ENCODE measurements at regions not wholly inside any gene's neighbourhood (a gene's known extent, or its start where the extent isn't known, plus 50 kb on each side); places are given as distances from the start of the nearest gene placed in this dataset.

DNA sequence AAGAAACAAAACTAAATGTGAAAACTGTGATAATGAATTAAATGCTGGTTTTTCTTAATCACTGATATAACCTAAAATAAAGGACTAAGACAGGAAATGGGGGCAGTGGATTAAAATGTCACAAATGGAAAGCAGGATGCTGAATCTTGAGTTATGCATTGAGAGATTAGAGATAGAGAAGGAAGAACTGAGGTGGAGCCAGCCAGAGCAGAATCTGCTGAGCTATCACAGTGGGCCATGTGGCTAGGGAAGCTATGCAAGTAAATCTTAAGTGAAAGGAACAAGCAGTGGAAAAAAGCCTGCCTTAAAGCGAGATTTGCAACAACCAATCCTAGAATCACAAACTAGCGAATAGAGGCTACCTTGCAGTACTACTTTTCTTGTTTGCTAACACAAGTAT, 188.5 kb upstream of the RASA1 start:
- no peak overlapping the region for H3K27ac ChIP-seq (ENCODE audit: control insufficient read depth, insufficient read depth, low read length)
- H3K36me3 ChIP-seq (ENCODE audit: control insufficient read depth in 2 of 2, extremely low read depth in 1 of 2, insufficient read depth in 2 of 2, low read length in 2 of 2): no peaks in the 10 kb centered on the region
- H3K9me3 ChIP-seq (ENCODE audit: control insufficient read depth, low read depth, low read length): no peaks in the 10 kb centered on the region
- dilution Hi-C loops (cut with MboI; ENCODE audit: extremely low pct_ligation_motif_present, low sequenced_read_pairs): no loop called here
- DNase-seq (ENCODE audit: low read depth, low spot score) (no peak), FAIRE-seq (no peak)
- peaks cover 9% of the 10 kb centered on the region for H3K4me1 ChIP-seq (ENCODE audit: control insufficient read depth, extremely low read depth, insufficient read depth, low read length)
- no peaks in the 10 kb centered on the region for H4K20me1 ChIP-seq (ENCODE audit: control insufficient read depth, extremely low read depth, insufficient read depth, low read length)
- no peak for TF ChIP-seq EZH2 (IDR thresholded peaks at IDR 0.05; ENCODE audit: low read length)
- TF ChIP-seq, protein P1, sequence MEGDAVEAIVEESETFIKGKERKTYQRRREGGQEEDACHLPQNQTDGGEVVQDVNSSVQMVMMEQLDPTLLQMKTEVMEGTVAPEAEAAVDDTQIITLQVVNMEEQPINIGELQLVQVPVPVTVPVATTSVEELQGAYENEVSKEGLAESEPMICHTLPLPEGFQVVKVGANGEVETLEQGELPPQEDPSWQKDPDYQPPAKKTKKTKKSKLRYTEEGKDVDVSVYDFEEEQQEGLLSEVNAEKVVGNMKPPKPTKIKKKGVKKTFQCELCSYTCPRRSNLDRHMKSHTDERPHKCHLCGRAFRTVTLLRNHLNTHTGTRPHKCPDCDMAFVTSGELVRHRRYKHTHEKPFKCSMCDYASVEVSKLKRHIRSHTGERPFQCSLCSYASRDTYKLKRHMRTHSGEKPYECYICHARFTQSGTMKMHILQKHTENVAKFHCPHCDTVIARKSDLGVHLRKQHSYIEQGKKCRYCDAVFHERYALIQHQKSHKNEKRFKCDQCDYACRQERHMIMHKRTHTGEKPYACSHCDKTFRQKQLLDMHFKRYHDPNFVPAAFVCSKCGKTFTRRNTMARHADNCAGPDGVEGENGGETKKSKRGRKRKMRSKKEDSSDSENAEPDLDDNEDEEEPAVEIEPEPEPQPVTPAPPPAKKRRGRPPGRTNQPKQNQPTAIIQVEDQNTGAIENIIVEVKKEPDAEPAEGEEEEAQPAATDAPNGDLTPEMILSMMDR (optimal IDR thresholded peaks at IDR 0.05 in 1 of 3, IDR thresholded peaks at IDR 0.05 in 1 of 3, conservative IDR thresholded peaks at IDR 0.05 in 1 of 3; ENCODE audit: extremely low read depth in 1 of 3, insufficient read depth in 2 of 3, low read length in 3 of 3): no peak
- no peak overlapping the region for H3K9ac ChIP-seq (ENCODE audit: control insufficient read depth, extremely low read depth, insufficient read depth, low read length)
- no peak overlapping the region for H2AFZ ChIP-seq (ENCODE audit: control insufficient read depth, low read length)
- H3K27me3 ChIP-seq (ENCODE audit: control insufficient read depth, extremely low read depth, insufficient read depth, low read length): no peaks in the 10 kb centered on the region
- H3K4me3 ChIP-seq (ENCODE audit: control insufficient read depth in 2 of 3, extremely low read depth in 1 of 3, insufficient read depth in 2 of 3, low read depth in 1 of 3, low read length in 3 of 3): no peak overlapping the region
- no peaks in the 10 kb centered on the region for H3K9me1 ChIP-seq (ENCODE audit: control insufficient read depth, extremely low read depth, insufficient read depth, low read length)
- H3K4me2 ChIP-seq (ENCODE audit: control insufficient read depth, extremely low read depth, insufficient read depth, low read depth, low read length): no peak overlapping the region
- no peaks in the 10 kb centered on the region for H3K79me2 ChIP-seq (ENCODE audit: control insufficient read depth, insufficient read depth, low read length)

DNA sequence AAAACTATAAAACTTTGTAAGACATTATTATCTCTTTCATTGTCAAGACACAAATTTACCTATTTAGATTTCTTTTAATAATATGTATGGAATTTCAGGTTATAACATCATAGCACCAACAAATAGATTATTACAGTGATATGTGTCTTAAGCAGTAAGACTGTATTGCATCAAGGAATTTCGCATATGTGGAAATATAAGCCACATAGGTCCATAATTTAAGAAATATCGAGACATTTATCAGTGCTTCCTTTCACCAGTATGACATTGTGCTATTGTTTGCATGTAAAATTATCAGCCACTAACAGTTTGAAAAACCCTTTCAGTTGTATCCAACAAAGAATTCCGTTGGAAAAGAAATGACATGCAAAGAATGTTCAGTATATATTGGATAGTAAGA, 186.7 kb upstream of the RASA1 start:
- Histone ChIP-seq H3K4me3 (ENCODE audit: control insufficient read depth in 2 of 3, extremely low read depth in 1 of 3, insufficient read depth in 2 of 3, low read depth in 1 of 3, low read length in 3 of 3) (no peak overlapping the region), H3K27ac (ENCODE audit: control insufficient read depth, insufficient read depth, low read length) (no peak overlapping the region), H3K4me2 (ENCODE audit: control insufficient read depth, extremely low read depth, insufficient read depth, low read depth, low read length) (no peak overlapping the region), H3K9me1 (ENCODE audit: control insufficient read depth, extremely low read depth, insufficient read depth, low read length) (no peaks in the 10 kb centered on the region), H3K79me2 (ENCODE audit: control insufficient read depth, insufficient read depth, low read length) (no peaks in the 10 kb centered on the region), H3K4me1 (ENCODE audit: control insufficient read depth, extremely low read depth, insufficient read depth, low read length) (peaks cover 3% of the 10 kb centered on the region), H3K9ac (ENCODE audit: control insufficient read depth, extremely low read depth, insufficient read depth, low read length) (no peak overlapping the region), H3K27me3 (ENCODE audit: control insufficient read depth, extremely low read depth, insufficient read depth, low read length) (no peaks in the 10 kb centered on the region), H4K20me1 (ENCODE audit: control insufficient read depth, extremely low read depth, insufficient read depth, low read length) (no peaks in the 10 kb centered on the region), H2AFZ (ENCODE audit: control insufficient read depth, low read length) (peak overlapping the region; percentile 78), H3K9me3 (ENCODE audit: control insufficient read depth, low read depth, low read length) (no peaks in the 10 kb centered on the region), H3K36me3 (ENCODE audit: control insufficient read depth in 2 of 2, extremely low read depth in 1 of 2, insufficient read depth in 2 of 2, low read length in 2 of 2) (no peaks in the 10 kb centered on the region)
- dilution Hi-C loops (cut with MboI; ENCODE audit: extremely low pct_ligation_motif_present, low sequenced_read_pairs): no loop called here
- no peak for TF ChIP-seq EZH2 (IDR thresholded peaks at IDR 0.05; ENCODE audit: low read length)
- TF ChIP-seq, protein P1 (optimal IDR thresholded peaks at IDR 0.05 in 1 of 3, IDR thresholded peaks at IDR 0.05 in 1 of 3, conservative IDR thresholded peaks at IDR 0.05 in 1 of 3; ENCODE audit: extremely low read depth in 1 of 3, insufficient read depth in 2 of 3, low read length in 3 of 3): no peak
- FAIRE-seq: no peak
- DNase-seq (ENCODE audit: low read depth, low spot score): no peak
